ENCODE measurements at regions not wholly inside any gene's neighbourhood (a gene's known extent, or its start where the extent isn't known, plus 50 kb on each side); places are given as distances from the start of the nearest gene placed in this dataset.

DNA sequence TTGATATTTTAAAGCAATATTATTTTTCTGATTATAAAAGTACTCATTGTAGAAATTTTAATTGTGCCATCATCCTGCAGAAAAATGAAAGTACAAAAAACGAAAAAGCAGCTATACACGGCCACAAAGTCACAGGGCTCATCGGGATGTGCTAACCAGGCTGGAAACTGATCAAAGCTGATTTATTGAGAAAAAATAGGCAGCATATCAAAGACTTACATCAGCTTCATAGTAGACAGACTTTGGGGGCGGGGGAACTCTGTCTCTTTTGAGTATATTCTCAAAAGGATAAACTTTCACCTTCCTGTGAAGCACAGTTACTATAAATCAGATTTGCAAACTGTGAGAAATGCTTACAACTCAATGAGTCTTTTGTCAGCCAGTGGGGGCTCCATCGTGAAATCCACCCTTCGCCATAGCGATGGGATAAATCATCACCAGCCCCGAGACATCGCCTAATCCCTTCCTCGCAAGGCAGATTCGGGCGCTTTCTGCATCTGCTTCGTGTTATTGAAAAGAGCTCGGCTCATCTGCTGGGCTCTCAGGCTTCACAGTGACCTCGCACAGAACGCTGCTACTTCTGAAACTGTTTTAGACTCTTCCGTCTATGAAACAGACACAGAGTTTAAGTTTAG lies 69.2 kb upstream of the ERG start:
- TF ChIP-seq, protein P1, sequence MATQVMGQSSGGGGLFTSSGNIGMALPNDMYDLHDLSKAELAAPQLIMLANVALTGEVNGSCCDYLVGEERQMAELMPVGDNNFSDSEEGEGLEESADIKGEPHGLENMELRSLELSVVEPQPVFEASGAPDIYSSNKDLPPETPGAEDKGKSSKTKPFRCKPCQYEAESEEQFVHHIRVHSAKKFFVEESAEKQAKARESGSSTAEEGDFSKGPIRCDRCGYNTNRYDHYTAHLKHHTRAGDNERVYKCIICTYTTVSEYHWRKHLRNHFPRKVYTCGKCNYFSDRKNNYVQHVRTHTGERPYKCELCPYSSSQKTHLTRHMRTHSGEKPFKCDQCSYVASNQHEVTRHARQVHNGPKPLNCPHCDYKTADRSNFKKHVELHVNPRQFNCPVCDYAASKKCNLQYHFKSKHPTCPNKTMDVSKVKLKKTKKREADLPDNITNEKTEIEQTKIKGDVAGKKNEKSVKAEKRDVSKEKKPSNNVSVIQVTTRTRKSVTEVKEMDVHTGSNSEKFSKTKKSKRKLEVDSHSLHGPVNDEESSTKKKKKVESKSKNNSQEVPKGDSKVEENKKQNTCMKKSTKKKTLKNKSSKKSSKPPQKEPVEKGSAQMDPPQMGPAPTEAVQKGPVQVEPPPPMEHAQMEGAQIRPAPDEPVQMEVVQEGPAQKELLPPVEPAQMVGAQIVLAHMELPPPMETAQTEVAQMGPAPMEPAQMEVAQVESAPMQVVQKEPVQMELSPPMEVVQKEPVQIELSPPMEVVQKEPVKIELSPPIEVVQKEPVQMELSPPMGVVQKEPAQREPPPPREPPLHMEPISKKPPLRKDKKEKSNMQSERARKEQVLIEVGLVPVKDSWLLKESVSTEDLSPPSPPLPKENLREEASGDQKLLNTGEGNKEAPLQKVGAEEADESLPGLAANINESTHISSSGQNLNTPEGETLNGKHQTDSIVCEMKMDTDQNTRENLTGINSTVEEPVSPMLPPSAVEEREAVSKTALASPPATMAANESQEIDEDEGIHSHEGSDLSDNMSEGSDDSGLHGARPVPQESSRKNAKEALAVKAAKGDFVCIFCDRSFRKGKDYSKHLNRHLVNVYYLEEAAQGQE (IDR thresholded peaks at IDR 0.05; ENCODE audit: borderline replicate concordance in 1 of 2, low read depth in 1 of 2, low read length in 2 of 2): no peak
- TF ChIP-seq HCFC1 (IDR thresholded peaks at IDR 0.05; ENCODE audit: low read depth, low read length): no peak
- TF ChIP-seq ZNF136 (CRISPR knock-in tag; IDR thresholded peaks at IDR 0.05; ENCODE audit: low read depth): no peak
- no peak for TF ChIP-seq NCOR1 (IDR thresholded peaks at IDR 0.05; ENCODE audit: borderline replicate concordance, low read length)
- TF ChIP-seq ZNF777 (CRISPR knock-in tag; IDR thresholded peaks at IDR 0.05): no peak
- no peak for TF ChIP-seq ZNF282 (IDR thresholded peaks at IDR 0.05; ENCODE audit: partially characterized antibody)
- TF ChIP-seq, protein P2, sequence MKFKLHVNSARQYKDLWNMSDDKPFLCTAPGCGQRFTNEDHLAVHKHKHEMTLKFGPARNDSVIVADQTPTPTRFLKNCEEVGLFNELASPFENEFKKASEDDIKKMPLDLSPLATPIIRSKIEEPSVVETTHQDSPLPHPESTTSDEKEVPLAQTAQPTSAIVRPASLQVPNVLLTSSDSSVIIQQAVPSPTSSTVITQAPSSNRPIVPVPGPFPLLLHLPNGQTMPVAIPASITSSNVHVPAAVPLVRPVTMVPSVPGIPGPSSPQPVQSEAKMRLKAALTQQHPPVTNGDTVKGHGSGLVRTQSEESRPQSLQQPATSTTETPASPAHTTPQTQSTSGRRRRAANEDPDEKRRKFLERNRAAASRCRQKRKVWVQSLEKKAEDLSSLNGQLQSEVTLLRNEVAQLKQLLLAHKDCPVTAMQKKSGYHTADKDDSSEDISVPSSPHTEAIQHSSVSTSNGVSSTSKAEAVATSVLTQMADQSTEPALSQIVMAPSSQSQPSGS (CRISPR knock-in tag; IDR thresholded peaks at IDR 0.05): no peak
